T-helper 2 cell (primary cell): ENCODE measurements at regions not wholly inside any gene's neighbourhood (a gene's known extent, or its start where the extent isn't known, plus 50 kb on each side); places are given as distances from the start of the nearest gene placed in this dataset.
"Not testable (repeated sequence)": the region's sequence is repeated elsewhere in the genome, so short reads cannot be mapped to it uniquely, and the experiment has no call there.

Experiments used
- DNase-seq, 5 experiments: peaks; one replicate each; pipeline versions ENCODE4 v3.0.0 to v3.0.0-alpha.2; 2012 to 2022

DNA sequence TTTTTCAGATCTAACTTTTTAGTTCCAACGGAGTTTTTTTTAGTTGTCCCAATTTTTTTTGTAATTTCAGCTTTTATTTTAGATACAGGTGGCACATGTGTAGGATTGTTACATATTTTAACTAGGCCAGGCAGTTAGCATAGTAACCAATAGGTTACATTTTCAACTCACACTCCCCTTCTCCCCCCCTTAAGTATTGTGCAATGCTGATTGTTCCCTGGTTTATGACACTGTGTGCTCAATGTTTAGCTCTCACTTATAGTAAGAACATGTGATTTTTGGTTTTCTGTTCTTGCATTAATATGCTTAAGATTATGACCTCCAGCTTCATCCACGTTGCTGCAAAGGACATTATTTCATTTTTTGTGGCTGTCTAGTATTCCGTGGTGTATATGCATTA lies 503.2 kb downstream of the CDH9 start:
- no peak for DNase-seq

DNA sequence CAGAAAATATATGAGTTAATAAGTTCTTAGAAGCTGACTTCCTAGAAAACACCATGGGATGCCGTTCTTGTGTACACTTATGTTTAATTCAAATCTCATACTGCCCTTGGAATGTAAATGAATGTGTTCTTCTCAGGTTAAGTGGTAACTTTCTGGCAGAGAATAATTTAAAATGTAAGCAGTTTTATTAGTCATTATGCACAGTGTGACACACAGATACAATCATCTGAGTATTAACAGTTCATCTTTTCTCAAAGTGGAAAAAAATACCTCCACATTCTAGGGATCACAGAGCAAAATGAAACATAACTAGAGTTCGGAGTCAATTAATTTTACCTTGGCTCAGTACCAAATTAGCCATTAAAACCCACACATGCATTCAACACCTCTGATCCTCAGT lies 508.1 kb downstream of the CDH9 start:
- no peak for DNase-seq

DNA sequence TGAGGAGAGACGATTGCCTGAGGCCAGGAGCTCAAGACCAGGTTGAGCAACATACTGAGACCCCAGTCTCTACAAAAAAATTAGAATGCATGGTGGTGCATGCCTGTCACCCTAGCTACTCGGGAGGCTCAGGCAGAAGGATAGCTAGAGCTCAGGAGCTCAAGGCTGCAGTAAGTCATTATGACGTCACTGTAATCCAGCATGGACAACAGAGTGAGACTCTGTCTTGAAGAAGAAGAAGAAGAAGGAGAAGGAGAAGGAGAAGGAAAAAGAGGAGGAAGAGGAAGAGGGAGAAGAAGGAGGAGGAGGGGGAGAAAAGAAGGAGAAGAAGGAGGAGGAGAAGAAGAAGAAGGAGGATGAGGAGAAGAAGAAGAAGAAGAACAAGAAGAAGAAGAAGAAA lies 519.1 kb downstream of the CDH9 start:
- no peak for DNase-seq

DNA sequence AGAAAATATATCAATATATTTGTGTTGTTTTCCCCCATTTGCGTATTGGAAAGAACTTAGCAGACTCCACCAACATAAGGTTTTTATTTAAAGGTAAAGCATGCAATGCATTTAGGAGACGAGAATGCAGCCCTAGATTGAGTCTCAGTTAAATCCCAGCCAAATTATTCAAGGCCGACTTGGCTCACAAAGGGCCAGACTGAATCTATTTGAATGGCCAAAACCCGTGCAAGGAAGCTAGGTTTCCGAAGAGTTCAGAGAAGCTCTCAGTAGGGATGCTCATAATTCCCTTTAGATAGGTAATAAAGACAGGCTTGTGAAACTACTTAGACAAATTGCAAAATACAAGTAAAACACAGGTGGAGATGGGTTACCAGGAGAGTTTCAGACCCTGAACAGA lies 520.3 kb downstream of the CDH9 start:
- DNase-seq = no peak

DNA sequence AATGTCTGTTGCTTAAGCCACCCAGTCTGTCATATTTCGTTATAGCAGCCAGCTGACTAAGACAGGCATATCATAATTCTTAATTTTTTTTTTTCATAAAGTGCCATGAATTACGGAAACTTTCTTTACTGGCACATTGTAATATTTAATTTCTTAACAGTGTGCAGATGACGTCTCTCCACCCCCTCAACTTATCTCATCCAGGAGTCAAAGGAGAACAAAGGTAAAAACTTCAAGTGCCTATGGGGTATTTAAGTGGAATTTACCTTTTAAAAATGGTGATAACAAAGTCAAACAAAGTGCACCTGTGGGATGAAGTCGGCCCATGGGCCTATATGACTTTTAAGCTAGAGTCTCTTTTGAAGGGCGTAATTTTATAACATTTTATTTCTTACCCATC lies 539.4 kb downstream of the CDH9 start:
- no peak for DNase-seq

DNA sequence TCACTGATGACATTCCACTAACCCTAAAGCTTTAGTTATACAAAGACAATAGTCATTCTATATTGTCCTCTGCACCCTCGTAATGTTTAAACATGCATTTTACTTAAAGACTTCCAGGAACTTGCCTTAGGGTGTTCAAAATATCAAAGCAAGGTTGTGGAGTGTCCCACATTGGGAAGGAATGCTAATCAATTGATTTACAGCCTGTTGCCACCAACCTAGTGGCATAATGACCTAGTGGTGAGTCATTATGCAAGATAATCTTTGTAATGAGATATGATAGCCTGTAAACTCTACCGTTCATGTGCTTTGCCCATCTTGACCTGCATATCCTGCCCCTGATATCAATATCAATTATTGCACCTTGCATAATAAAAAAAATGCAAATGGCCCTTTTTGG lies 542.9 kb downstream of the CDH9 start:
- DNase-seq = no peak

DNA sequence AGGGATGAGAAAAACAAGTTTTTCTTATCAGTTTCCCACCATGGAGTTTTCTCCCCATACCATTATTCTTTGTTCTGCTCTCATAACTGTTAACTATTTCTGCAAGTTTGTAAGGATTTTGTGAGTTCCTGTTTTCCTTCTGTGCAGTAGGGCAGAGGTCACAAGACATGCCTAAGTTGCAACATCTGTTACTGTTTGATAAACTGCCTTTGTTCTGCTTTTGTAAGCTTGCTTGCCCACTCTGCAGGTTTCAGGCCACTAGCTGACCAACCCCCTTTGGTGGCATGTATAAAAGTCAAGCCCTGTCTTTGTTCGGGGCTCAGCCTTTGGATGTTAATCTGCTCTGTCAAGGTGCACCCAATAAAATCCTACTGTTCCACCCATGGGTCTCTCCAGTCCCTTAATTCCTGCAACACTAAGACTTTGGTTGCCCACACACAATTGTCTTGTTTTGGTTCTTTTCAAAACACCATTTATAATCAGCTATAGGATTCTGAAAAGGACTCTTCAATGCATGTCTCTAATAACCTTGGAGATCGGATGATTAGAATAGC lies 545.4 kb downstream of the CDH9 start:
- no peak for DNase-seq

DNA sequence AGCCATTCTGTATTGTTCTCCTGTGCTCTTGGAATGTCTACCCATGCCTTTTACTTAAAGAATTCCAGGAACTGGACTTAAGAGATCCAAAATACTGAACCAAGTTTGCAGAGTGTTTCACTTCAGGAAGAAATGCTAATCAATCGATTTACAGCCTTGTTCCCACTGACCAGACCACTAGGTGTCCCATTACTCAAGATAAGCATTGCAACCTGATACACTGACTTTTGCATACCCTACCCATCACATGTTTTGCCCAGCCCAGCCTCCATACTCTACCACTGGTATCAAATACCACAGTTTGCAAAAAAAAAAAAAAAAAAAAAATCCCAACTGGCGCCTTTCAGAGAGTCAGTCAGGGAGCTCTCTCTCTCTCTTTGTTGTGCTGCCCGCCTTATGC lies 550.8 kb downstream of the CDH9 start:
- DNase-seq = no peak

DNA sequence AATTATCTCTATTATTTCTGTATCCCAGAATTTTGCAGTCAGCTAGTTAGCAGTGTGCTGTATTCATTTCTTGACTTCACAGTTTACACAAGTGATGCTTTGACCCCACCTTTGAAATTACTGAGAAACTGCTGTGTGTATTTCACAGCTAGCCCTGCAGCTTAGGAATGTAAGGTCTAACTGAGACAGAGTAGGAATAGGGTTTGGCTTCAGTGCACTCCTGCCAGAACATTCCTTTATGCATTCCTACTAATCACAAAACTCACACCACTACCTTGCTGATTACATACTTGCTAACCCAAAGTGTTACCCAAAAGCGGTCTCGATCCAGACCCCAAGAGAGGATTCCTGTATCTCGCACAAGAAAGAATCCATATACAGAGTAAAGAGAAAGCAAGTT lies 551.8 kb downstream of the CDH9 start:
- no peak for DNase-seq

DNA sequence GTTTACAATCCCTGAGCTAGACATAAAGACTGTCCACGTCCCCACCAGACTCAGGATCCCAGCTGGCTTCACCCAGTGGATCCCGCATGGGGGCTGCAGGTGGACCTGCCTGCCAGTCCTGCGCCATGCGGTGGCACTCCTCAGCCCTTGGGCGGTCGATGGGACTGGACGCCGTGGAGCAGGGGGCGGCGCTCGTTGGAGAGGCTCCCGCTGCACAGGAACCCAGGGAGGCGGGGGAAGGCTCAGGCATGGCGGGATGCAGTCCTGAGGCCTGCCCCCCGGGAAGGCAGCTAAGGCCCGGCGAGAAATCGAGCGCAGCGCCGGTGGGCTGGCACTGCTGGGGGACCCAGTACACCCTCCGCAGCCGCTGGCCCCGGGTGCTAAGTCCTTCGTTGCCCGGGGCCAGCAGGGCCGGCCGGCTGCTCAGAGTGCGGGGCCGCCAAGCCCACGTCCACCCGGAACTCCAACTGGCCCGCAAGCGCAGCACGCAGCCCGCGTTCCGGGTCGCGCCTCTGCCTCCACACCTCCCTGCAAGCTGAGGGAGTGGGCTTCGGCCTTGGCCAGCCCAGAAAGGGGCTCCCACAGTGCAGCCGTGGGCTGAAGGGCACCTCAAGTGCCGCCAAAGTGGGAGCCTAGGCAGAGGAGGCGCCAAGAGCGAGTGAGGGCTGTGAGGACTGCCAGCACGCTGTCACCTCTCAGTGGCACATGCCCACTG lies 553.1 kb downstream of the CDH9 start:
- DNase-seq = not testable (repeated sequence)

DNA sequence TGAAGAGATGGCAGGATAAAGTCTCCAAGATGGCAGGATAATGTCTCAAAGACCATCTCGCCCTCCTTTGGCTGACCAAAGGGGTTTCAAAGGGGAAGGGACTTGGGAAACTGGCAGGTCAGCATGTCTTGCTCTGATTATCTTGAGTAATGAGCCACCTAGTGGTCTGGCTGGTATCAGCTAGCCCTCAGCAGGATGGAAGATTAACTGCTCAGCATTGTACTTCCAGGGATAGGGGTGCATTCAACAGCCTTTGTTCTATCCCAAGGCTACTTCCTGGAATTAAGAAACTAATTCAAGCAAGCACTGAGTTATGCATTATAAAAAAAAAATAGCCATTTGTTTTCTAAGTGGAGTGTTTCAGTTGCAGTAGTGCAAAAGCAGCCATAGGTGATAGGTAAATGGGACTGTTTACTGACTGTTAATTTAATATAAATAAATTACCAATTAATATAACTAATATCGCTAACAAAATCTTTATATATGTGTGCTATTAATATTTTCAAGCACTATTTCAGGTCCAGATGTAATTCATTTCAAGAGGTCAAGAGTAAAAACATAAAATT lies 555.5 kb downstream of the CDH9 start:
- peak in 1 of 5 experiments; percentile 0 for DNase-seq

DNA sequence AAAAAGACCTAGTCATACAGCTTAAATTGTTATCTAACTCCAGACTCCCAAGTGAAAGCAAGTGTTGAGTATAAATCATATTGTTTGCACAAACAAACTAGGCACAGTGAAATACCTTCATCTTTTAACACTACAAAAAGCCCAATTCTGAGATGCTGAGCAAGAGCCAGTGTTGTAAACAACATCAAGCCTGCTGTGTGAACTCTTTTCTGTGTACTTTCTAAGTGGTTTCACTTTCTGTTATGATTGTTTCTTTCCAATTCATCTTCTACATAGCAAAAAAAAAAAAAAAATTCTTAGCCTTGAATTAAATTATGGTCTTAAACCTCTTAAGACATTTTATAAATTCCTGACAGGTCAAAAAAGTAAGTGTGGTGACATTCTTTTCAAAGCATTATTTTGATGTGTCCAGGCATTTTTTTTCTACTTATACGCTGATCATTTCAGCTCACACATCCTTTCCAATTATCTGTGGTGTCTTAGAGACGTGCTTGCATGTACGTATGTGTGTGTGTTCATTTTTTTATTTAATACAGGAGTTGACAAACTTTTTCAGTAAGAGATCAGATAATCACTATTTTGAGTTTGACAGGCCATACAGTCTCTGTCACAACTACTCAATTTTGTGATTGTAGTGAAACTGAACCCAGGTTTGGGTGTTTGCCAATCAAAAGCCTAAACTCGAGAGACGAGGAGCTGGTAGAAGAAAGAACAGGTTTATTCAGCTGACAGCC lies 556.1 kb downstream of the CDH9 start:
- no peak for DNase-seq

DNA sequence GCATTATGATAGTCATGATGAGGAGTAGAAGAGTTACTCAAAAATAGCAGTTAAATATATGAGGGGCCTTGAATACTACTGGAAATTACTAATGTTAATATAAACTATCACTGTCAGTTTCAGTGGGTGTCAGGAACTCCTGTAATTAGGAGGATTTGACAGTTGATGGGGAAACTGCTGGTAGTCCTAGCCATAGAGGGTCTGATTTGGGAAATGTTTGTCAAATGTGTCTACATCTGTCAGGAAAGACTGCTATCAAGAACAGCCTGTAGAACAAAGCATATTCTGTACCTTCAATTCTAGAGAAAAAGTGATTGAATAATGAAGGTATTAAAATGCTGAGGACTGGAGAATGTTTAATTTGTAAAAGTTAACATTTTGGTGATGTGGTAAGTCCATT lies 567.9 kb downstream of the CDH9 start:
- no peak for DNase-seq

DNA sequence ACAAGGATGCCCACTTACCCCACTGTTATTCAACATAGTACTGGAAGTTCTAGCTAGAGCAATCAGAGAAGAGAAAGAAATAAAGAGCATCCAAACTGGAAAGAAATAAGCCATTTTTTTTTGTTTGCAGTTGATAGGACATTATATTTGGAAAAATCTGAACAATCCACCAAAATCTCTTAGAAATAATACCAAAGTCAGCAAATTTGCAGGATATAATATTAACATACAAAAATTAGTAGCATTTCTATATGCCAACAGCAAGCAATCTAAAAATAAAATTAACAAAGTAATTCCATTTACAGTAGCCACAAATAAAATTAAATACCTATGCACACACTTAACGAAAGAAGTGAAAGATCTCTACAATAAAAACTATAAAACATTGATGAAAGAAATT lies 599.3 kb downstream of the CDH9 start:
- DNase-seq = no peak

DNA sequence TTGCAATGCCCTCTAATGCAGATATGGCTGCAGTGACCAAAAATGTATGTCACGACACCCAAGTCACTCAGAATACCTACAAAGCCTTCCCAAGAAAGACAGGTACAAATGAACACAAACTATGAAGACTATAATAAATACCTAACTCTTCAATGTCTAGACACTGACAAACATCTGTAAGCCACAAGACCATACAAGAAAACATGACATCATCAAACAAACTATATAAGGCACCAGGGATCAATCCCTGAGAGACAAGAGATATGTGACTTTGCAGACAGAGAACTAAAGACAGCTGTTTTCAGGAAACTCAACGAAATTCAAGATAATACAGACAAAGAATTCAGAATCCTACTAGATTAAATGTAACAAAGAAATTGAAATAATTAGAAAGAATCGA lies 603.7 kb downstream of the CDH9 start:
- DNase-seq = no peak

DNA sequence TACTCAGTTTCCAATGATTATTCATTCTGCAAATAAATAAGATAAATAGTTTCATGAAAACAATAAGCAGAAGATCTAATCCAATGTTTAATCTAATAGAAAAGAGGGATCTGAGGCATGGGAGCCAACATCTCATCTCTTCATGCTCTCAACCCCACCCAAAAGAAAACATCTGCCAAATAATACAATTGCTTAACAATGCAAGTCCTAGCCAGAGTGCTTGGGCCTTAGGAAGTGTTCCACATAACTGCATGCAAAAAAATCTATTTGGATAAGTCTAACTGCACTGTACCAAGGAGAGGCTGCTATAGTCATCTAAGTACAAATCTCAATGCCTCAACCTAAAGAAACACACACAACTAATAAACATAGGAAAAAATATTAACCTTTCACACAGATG lies 606.0 kb downstream of the CDH9 start:
- DNase-seq = no peak

DNA sequence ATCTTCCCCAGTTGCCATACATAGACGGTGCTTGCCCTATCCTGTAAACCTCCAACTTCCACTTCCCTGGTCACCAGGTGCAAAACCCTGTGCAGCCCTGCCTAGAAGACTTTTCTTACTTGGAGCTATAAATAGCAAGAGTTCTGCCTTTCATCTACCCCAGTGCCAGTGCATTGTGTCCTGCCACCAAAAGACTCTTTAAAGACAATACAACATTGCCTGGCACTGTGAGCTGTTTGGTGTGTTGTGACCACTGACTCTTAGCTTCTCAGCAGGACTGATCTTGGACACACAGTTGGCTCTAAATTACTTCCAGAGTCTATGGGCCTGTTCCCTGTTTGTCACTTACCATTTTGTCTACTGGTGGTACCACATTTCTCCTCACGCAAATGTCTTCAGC lies 608.1 kb downstream of the CDH9 start:
- no peak for DNase-seq

DNA sequence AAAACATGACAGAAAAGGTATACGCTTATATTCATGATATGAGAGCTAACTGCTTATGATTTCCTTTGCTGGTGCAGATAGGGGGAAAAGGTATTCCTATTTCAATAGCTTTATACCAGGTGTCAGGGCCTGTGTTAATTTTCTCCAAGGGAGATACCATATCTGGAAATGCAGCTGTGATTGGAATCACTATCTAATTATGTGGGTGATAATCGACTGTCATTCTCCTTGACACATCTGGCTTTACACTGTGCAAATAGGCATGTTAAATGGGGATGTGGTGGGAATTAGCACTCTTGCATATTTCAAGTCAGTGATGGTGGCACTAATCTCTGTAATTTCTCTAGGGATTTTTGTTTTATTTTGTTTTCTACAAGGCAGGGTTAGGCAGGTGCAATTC lies 611.1 kb downstream of the CDH9 start:
- no peak for DNase-seq

DNA sequence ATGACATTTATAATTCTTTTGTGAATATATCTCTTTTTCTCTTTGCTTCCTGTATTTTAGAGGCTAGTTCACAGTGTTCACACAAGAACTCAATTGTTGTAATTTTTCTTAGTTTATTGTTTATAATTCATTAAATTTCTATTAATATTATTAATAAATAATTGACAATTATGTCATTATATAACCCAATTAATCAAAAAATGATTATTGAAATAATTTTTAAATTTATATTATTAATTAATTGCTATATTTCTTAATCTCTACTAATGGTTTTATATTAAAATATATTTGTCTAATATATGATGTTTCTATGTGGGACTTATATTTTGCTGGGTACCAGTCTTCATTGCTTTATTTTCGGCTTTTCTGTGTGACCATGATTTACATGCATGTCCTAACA lies 618.4 kb downstream of the CDH9 start:
- no peak for DNase-seq

DNA sequence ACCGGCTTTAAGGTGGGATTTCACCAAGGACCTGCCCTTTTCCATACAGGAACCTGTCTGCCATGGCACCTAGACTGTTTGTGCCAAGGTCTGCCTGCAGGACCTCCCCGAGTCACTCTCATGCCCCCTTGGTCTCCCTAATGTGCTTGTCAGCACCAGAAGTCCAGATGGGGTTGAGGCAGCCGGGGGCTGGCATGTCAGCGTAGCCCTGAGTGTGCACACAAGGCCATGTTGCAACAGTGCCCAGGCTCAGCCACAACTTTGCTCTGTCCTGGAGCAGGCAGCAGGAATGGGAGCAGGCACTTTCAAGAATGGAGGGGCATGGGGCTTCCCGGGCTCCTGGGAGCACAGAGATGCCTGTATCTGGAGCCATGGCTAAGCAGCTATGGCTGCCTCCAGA lies 621.5 kb downstream of the CDH9 start:
- no peak for DNase-seq

DNA sequence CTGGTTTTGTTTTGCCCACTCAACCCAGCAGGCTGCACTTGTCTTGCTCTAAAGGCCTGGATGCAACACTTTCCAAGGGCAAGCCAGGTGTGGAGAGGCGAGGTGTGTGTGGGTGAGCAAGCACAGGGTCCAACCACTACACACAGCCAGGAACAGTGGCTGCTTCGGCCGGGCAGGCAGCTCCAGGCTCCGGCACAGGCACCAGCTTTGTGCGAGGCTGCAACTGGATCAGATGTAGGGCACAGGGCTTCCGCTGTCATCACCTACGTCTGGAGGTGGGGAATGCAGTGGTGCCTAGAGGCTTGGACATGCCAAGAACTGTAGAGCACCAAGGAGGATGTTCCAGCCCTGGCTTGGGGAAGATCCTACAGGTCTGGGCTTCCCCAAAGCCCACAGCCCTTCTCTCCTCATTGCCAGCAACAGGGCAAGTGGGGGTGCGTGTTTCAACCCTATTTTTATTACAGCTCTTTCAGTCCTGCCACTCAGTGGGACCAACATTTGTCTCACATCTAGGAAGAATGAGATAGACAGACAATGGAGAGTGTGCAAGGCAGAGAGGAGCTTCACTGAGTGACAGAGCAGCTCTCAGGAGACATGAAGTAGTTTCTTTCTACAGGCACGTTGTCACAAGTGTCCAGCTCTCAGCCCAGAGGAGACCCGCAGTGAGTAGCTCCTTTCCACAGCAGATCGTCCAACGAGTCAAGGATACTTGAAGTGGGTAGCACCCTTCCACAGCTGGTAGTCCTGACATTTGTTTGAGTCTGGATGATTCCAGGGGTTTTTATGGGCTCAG lies 622.2 kb downstream of the CDH9 start:
- no peak for DNase-seq

DNA sequence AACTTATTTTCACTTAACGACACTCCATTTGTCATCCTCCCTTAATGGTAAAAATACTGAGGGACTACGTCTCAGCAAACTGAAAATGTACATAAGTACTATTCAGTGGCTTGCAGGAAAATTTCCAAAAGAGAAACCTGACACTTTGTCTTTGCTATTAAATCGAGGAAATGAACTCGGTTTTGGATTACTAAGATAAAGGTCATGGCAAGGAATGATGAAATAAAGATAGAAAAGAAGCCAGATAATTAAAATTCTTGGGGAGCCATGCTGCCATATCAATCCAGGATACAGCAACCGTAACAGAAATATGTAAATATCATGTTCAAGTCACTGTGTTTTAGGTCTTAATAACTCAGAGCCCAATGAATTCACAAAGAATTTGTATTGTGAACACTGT lies 647.8 kb downstream of the CDH9 start:
- no peak for DNase-seq

DNA sequence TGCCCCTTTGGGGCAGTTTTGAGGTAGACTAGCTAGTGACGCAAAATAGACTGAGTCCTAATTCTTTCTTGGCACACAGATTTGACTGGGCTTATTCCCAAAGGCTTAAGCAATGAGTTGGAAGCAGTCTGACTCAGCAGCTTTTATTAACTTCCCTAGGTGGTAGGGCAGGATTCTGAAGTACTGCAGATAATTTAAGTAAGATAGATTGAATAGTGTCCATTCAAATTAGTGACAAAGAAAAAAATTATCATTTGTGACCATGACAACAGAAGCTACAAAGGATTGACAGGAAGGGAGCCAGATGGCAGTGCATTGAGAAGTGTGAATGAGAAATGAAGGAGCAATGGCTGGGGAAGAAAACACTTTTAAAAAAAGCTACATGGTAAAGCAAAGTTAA lies 649.4 kb downstream of the CDH9 start:
- no peak for DNase-seq
